GM10248 (cell line): ENCODE measurements at regions not wholly inside any gene's neighbourhood (a gene's known extent, or its start where the extent isn't known, plus 50 kb on each side); places are given as distances from the start of the nearest gene placed in this dataset.

ENCODE experiments used
- CTCF ChIA-PET: fragments of 300-600 bp; sonication (Branson Sonifier 250); formaldehyde crosslinking; extraction: SDS; loops from one replicate; lab custom pipeline; 2021; ENCODE audit warnings: antibody characterized with exemption; lab: Yijun Ruan, JAX
- POLR2A ChIA-PET: fragments of 350-650 bp; sonication (Branson Sonifier 250); formaldehyde crosslinking; extraction: SDS; loops from one replicate; lab custom pipeline; 2020; ENCODE audit warnings: antibody characterized with exemption; lab: Yijun Ruan, JAX
- DNase-seq: peaks from one replicate; pipeline ENCODE4 v3.0.0; 2012; ENCODE audit errors: extremely low spot score
- TF ChIP-seq, protein P1 (sequence below): IDR thresholded peaks from 2 replicates; pipeline ENCODE4 v1.5.1; 2012; ENCODE audit warnings: mild to moderate bottlenecking, low read depth; ENCODE audit errors: extremely low read depth, missing control alignments, control extremely low read depth

DNA sequence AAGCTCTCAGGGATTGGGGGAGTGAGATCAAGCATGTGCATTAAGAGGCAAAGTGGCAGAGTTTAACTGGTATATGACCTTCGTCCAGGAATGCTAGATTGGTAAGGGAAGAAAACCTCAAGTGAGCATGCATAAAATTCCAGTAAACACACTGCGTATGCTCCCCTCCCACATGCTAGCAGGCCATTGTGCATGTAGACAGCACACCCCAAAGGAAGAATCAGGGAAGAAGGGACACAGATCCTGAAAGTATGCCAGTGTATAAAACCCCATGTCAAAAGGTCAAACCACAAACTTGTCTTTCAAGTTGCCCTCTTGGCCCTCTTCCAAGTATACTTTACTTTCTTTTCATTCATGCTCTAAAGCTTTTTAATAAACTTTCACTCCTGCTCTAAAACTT is 405.2 kb upstream of the CNKSR2 start:
- ChIA-PET CTCF (no interaction called here), POLR2A (no interaction called here)
- TF ChIP-seq, protein P1, sequence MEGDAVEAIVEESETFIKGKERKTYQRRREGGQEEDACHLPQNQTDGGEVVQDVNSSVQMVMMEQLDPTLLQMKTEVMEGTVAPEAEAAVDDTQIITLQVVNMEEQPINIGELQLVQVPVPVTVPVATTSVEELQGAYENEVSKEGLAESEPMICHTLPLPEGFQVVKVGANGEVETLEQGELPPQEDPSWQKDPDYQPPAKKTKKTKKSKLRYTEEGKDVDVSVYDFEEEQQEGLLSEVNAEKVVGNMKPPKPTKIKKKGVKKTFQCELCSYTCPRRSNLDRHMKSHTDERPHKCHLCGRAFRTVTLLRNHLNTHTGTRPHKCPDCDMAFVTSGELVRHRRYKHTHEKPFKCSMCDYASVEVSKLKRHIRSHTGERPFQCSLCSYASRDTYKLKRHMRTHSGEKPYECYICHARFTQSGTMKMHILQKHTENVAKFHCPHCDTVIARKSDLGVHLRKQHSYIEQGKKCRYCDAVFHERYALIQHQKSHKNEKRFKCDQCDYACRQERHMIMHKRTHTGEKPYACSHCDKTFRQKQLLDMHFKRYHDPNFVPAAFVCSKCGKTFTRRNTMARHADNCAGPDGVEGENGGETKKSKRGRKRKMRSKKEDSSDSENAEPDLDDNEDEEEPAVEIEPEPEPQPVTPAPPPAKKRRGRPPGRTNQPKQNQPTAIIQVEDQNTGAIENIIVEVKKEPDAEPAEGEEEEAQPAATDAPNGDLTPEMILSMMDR, result no peak
- DNase-seq, result no peak

DNA sequence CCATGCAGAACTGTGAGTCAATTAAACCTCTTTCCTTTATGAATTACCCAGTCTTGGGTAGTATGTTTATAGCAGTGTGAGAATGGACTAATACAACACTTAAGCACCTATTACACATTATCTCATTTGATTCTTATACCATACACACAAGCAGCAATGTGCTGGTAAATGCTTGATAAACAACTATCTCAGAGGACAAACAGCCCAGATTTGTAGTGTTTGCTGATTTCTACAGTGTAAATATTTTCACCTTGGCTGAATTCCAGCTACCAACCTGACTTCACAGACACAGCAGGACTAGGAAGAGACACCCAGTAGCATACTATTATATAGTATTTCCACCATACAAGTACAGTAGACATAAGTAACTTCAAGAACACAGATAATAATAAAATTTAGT is 406.5 kb upstream of the CNKSR2 start:
- DNase-seq, result no peak
- TF ChIP-seq, protein P1, result no peak
- ChIA-PET CTCF (no interaction called here), POLR2A (no interaction called here)

DNA sequence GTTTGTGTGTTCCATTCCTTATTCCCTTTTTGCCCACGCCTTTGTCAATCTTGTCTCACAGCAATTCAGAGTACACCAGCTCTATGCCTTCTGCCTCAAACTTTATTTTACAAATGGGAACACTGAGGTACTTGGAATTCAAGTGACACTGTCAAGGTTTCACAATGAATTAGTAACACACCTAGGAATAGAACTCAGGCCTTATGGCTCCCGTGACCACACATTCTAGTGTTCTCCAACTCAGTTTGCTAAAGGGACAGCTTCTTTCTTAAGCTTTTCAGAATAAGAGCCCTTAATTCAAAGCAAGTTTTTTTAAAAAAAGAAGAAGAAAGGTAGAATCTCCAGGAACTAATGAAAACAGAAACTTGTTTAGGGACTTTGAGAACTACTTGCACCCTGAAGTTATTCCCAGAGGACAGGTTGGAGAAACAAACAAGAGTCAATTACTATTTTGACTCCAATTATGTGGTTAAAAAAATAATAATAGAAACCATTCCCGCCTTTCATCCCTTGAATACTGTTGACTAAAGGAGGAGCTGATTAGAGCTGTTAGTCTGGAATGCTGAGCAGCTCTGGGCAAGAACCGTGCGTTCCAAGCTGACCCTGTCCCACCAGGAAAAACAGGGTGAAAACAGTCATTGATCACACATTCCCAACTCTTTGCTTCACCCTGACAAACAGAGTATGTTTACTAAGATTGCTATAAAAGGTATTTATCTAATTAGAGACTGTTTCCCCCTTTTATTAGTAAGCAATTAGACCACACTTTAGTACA is 408.8 kb upstream of the CNKSR2 start:
- POLR2A ChIA-PET, result no interaction called here
- TF ChIP-seq, protein P1, result no peak
- no peak for DNase-seq
- CTCF ChIA-PET, result no interaction called here

DNA sequence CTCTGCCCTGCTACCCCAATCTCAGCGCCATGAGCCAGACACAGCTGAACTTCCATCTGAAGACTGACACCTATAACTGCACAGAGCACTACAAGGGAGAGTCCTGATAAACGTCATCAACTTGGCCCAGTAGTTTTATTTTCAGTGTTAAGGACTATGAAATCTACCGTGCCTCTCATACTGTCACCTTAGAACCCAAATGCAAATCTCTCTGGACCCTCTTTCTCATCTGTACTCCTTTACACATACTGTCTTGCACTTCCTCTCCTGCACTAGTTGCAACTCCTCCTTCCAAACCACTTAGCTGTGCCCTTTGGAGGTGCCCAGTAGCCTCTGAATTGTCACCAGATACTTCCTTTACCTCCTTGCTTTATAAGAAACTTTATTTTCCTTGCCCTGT is 420.2 kb upstream of the CNKSR2 start:
- ChIA-PET POLR2A (no interaction called here), CTCF (no interaction called here)
- DNase-seq, result no peak
- TF ChIP-seq, protein P1, result no peak

DNA sequence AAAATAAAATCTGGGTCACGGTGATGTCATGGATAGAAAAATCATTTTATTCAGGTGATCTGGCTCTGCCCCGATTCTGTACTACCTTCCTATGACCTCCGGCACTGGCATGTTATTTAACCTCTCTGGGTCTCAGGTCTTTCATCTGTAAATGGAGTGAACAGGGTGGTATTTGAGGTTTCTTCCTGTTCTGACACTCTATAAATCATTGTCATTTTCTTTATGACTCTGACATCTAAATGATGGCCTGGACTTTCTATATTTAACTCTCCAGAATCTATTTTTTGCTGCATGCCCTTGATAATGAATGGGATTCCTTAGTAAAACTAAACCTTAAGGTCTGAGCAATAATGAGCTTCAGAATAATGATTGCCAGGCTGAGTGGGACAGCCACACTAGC is 422.0 kb upstream of the CNKSR2 start:
- ChIA-PET POLR2A (no interaction called here), CTCF (no interaction called here)
- no peak for DNase-seq
- TF ChIP-seq, protein P1, result no peak

DNA sequence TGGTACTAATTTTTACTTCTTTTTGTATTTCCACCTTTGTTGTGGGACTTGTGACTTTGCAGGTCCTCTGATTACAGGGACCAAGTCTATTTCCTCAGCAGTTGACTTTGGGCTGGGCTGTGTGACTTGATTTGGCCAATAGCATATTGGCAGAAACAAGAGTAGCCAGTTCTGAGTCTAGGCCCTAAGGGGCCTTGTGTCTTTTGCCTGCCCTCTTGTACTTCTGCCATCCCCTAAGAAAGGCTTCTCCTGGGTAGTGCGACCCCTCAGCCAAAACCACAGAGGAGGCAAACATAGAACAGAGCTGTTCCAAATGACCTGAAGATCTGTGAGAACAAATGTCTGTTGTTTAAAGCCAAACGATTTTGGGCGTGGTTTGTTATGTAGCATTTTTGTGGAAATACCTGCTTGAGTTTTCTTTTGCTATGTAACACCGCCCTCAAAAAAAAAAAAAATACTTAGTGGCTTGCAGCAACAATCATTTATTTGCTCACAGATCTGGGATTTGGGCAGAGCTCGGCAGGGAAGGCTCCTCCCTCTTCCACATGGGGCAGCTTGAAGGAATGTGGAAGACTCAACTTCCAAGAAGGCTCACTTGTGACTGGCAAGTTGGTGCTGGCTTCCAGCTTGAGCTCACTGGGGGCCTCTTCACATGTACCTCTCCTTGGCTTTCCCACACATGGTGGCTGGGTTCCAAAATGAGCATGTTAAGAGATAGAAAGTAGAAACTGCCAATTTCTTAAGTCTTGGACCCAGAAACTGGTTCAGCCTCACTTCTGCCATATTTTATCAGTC is 423.0 kb upstream of the CNKSR2 start:
- CTCF ChIA-PET, result no interaction called here
- DNase-seq, result no peak
- TF ChIP-seq, protein P1, result no peak
- POLR2A ChIA-PET, result no interaction called here
